ENCODE measurements at regions not wholly inside any gene's neighbourhood (a gene's known extent, or its start where the extent isn't known, plus 50 kb on each side); places are given as distances from the start of the nearest gene placed in this dataset.

GRCh38 chr10:2874963-2875362 lies 192.4 kb upstream of the PFKP start:
- CTCF ChIA-PET, result no interaction called here

GRCh38 chr10:2873769-2874168 lies 193.6 kb upstream of the PFKP start:
- no peak overlapping the region for H2AFZ ChIP-seq (ENCODE audit: insufficient read depth, low read depth, low read length, poor library complexity, severe bottlenecking)
- H3K4me2 ChIP-seq (replicated peaks; ENCODE audit: low read depth, low read length, poor library complexity, severe bottlenecking), result no peak overlapping the region
- Mint-ChIP-seq H3K27me3 (peaks cover 9% of the 10 kb centered on the region), H3K4me1 (no peaks in the 10 kb centered on the region), H3K9me3 (ENCODE audit: insufficient read depth) (no peaks in the 10 kb centered on the region), H3K27ac (no peak overlapping the region), H3K4me3 (no peak overlapping the region)
- DNase-seq (no peak), ATAC-seq (ENCODE audit: low read depth) (no peak)
- no peak for TF ChIP-seq EZH2 (IDR thresholded peaks at IDR 0.05; ENCODE audit: borderline replicate concordance, insufficient read depth, low read depth, low read length, poor library complexity, severe bottlenecking)
- no peak for TF ChIP-seq CTCF (IDR thresholded peaks at IDR 0.05)
- intact Hi-C loops (cut with micrococcal nuclease), result no loop called here
- no peak overlapping the region for H3K27ac ChIP-seq (ENCODE audit: low read length in 2 of 2)
- no peaks in the 10 kb centered on the region for H3K4me1 ChIP-seq (ENCODE audit: control insufficient read depth in 2 of 2, insufficient read depth in 2 of 2, low read length in 2 of 2)
- H3K36me3 ChIP-seq (replicated peaks in 1 of 2; ENCODE audit: control extremely low read depth in 1 of 2, control insufficient read depth in 1 of 2, extremely low read depth in 1 of 2, insufficient read depth in 2 of 2, low read length in 1 of 2), result no peaks in the 10 kb centered on the region
- POLR2A ChIA-PET, result no interaction called here
- CTCF ChIA-PET, result no interaction called here
- no peaks in the 10 kb centered on the region for H4K20me1 ChIP-seq (ENCODE audit: control insufficient read depth, insufficient read depth, low read length, poor library complexity, severe bottlenecking)
- WGBS (ENCODE audit: insufficient coverage), result 100% methylated on average over 2 of the region's 2 CpGs
- H3K9me3 ChIP-seq (ENCODE audit: control extremely low read depth in 1 of 3, control insufficient read depth in 2 of 3, insufficient read depth in 1 of 3, low read length in 2 of 3), result no peaks in the 10 kb centered on the region
- no peak overlapping the region for H3K9ac ChIP-seq (ENCODE audit: low read length)
- no peaks in the 10 kb centered on the region for H3K79me2 ChIP-seq (ENCODE audit: control insufficient read depth, insufficient read depth, low read length)
- H3K4me3 ChIP-seq (ENCODE audit: control extremely low read depth in 1 of 5, extremely low read depth in 1 of 5, insufficient read depth in 1 of 5, low read depth in 2 of 5, low read length in 4 of 5), result no peak overlapping the region
- H3K27me3 ChIP-seq (replicated peaks in 1 of 4; ENCODE audit: control extremely low read depth in 1 of 4, control insufficient read depth in 3 of 4, insufficient read depth in 4 of 4, low read length in 3 of 4), result peaks cover 0 to 2% (median 0%) of the 10 kb centered on the region in 4 experiments

More at GRCh38 chr10:2874963-2875362, 192.4 kb upstream of the PFKP start:
- 80% methylated on average over 4 of the region's 6 CpGs for WGBS (ENCODE audit: insufficient coverage)
- intact Hi-C loops (cut with micrococcal nuclease), result no loop called here
- POLR2A ChIA-PET, result no interaction called here
- no peak overlapping the region for H3K27ac ChIP-seq (ENCODE audit: low read length in 2 of 2)
- no peak overlapping the region for H3K4me3 ChIP-seq (ENCODE audit: control extremely low read depth in 1 of 5, extremely low read depth in 1 of 5, insufficient read depth in 1 of 5, low read depth in 2 of 5, low read length in 4 of 5)
- no peaks in the 10 kb centered on the region for H3K79me2 ChIP-seq (ENCODE audit: control insufficient read depth, insufficient read depth, low read length)
- H3K4me2 ChIP-seq (replicated peaks; ENCODE audit: low read depth, low read length, poor library complexity, severe bottlenecking), result no peak overlapping the region
- H3K36me3 ChIP-seq (replicated peaks in 1 of 2; ENCODE audit: control extremely low read depth in 1 of 2, control insufficient read depth in 1 of 2, extremely low read depth in 1 of 2, insufficient read depth in 2 of 2, low read length in 1 of 2), result no peaks in the 10 kb centered on the region
- ATAC-seq (ENCODE audit: low read depth) (no peak), DNase-seq (no peak)
- no peak overlapping the region for H3K27ac Mint-ChIP-seq
- peaks cover 0 to 4% (median 0%) of the 10 kb centered on the region in 3 donors for H3K9me3 ChIP-seq (ENCODE audit: control extremely low read depth in 1 of 3, control insufficient read depth in 2 of 3, insufficient read depth in 1 of 3, low read length in 2 of 3)
- peaks cover 9% of the 10 kb centered on the region for H3K27me3 Mint-ChIP-seq
- H3K27me3 ChIP-seq (replicated peaks in 1 of 4; ENCODE audit: control extremely low read depth in 1 of 4, control insufficient read depth in 3 of 4, insufficient read depth in 4 of 4, low read length in 3 of 4), result peaks cover 0 to 2% (median 0%) of the 10 kb centered on the region in 4 experiments
- no peak overlapping the region for H3K4me3 Mint-ChIP-seq
- no peaks in the 10 kb centered on the region for H4K20me1 ChIP-seq (ENCODE audit: control insufficient read depth, insufficient read depth, low read length, poor library complexity, severe bottlenecking)
- no peaks in the 10 kb centered on the region for H3K4me1 Mint-ChIP-seq
- H2AFZ ChIP-seq (ENCODE audit: insufficient read depth, low read depth, low read length, poor library complexity, severe bottlenecking), result no peak overlapping the region
- no peaks in the 10 kb centered on the region for H3K9me3 Mint-ChIP-seq (ENCODE audit: insufficient read depth)
- H3K9ac ChIP-seq (ENCODE audit: low read length), result no peak overlapping the region
- TF ChIP-seq EZH2 (IDR thresholded peaks at IDR 0.05; ENCODE audit: borderline replicate concordance, insufficient read depth, low read depth, low read length, poor library complexity, severe bottlenecking) (no peak), CTCF (IDR thresholded peaks at IDR 0.05) (no peak)
- no peaks in the 10 kb centered on the region for H3K4me1 ChIP-seq (ENCODE audit: control insufficient read depth in 2 of 2, insufficient read depth in 2 of 2, low read length in 2 of 2)

All from B cell (primary cell).